Retinal pigment epithelial cell (primary cell): ENCODE measurements at regions not wholly inside any gene's neighbourhood (a gene's known extent, or its start where the extent isn't known, plus 50 kb on each side); places are given as distances from the start of the nearest gene placed in this dataset.

Source experiments
- DNase-seq: peaks from one replicate; pipeline ENCODE4 v3.0.0-alpha.2; 2010; ENCODE audit warnings: low read depth
- H3K4me3 ChIP-seq: 2 replicates; pipeline ENCODE4 v1.5.1; 2011; ENCODE audit warnings: mild to moderate bottlenecking, low read length, control low read depth, moderate library complexity
- TF ChIP-seq, protein P1 (sequence below): conservative IDR thresholded peaks from 2 replicates; pipeline ENCODE4 v1.5.1; 2011; ENCODE audit warnings: low read depth, low read length, control low read depth, inconsistent platforms

DNA sequence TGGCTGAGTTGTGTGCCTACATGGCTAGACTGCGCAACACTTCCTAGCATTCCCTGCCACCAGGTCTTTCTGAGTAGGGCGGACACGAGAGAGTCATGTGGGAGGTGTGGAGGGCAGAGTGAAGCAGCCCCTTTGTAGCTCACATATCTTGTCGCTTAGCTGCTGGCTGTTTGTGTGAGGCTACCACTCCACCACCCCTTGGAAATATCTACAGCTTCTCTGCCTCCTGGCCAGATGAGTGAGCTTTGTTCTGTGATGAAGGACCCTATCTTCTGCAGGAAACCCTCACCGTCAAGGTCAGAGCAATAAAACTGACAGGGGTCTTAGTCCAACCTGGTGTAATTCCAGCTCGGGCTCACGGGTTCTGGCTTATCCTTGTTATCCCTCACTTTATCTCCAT, 232.1 kb upstream of the ASIC2 start:
- no peak overlapping the region for H3K4me3 ChIP-seq
- DNase-seq, result no peak
- TF ChIP-seq, protein P1, sequence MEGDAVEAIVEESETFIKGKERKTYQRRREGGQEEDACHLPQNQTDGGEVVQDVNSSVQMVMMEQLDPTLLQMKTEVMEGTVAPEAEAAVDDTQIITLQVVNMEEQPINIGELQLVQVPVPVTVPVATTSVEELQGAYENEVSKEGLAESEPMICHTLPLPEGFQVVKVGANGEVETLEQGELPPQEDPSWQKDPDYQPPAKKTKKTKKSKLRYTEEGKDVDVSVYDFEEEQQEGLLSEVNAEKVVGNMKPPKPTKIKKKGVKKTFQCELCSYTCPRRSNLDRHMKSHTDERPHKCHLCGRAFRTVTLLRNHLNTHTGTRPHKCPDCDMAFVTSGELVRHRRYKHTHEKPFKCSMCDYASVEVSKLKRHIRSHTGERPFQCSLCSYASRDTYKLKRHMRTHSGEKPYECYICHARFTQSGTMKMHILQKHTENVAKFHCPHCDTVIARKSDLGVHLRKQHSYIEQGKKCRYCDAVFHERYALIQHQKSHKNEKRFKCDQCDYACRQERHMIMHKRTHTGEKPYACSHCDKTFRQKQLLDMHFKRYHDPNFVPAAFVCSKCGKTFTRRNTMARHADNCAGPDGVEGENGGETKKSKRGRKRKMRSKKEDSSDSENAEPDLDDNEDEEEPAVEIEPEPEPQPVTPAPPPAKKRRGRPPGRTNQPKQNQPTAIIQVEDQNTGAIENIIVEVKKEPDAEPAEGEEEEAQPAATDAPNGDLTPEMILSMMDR, result no peak

DNA sequence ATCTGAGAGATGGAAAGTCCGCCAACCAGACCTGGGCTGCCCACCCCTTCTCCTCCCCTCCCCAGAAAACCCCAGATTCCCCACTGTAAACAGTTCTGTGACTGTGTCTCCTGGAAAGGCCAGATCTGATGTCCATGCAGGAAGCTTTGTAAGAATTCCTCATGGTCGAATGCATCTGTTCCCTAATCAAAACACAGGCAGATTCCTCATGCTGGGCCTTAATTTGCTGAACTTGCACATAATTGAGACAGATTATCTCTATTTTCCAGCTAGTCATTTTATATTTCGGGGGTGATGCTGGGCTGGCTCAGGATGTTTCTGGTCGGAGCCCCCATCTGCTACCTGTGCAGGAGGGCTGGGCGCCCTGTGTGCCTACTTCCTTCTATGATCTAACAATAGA, 233.6 kb upstream of the ASIC2 start:
- DNase-seq, result no peak
- no peak overlapping the region for H3K4me3 ChIP-seq
- TF ChIP-seq, protein P1, result no peak

DNA sequence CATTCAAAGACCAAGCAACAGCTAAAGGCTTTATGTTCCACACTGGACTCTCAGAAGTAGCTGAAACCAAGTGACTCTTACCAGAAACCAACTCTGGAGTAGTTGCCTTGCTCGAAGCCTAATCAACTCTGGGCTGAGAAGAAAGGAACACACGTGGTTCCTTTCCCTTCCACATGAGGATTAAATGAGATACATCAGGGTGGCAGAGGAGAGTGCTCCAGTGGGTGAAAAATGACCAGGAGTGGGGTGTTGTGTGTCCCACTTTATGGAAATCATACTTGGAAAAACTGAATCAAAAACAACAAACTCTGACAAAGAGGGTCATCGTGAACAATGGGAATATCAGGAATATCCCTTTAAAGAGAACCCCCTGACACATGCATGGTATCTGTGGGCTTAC, 234.2 kb upstream of the ASIC2 start:
- no peak overlapping the region for H3K4me3 ChIP-seq
- TF ChIP-seq, protein P1, result no peak
- DNase-seq, result no peak

DNA sequence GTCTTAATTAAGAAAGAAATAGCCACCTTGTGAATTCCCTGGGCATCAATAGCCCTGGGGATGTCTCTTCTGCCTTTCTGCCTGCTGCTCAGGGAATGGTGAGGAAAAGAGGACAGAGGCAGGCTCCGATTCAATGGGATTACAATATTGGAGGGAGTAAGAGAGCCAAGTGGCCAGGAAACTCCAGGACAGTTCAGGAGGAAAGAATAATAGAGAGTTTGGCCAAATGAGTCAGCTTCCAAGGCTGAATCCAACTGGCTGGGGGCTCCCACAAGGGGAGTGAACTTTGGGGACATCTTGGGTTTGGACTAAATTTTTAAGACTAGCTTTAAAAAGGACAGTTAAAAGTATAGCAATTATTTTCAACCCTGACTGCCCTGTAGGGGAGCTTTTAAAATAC, 235.8 kb upstream of the ASIC2 start:
- no peak for DNase-seq
- H3K4me3 ChIP-seq, result no peak overlapping the region
- TF ChIP-seq, protein P1, result no peak

DNA sequence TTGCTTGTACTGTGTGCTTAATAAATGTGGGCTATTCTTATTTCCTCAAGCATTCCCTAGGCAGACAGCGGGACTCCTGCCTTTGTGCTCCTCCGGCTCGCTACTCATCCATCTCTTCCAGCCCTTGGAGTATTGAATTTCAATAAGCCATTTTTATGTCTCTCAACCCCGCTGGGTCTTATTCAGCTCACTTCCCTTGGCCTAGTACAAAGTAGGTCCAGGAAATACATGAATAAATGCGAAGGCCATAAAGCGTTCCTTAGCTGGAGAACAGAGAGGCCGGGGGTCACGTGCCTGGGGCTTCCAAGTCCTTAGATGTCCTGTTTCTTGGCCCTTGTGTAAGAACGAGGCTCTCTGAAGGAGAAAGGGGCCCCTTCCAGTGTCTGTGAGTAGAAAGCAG, 236.7 kb upstream of the ASIC2 start:
- TF ChIP-seq, protein P1, result no peak
- H3K4me3 ChIP-seq, result no peak overlapping the region
- no peak for DNase-seq

DNA sequence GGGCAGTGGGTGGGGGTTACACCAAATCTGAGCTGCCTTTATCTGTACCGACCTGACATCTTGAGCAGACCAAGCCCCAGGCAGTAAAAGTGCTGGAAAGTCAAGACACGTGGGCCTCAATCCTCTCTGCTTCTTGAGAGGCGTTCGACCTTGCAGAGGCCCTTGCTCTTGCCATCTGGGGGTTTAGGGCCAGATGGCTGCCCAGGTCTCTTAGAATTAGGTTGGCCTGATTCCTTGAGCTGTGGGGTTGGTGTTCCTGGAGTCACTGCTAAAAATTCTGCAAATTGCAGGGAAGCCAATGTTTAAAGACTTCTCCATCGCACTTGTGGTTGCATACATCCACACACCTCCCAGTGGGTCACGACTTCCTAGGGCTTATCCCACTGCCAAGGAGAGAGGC, 238.2 kb upstream of the ASIC2 start:
- no peak overlapping the region for H3K4me3 ChIP-seq
- TF ChIP-seq, protein P1, result no peak
- no peak for DNase-seq

DNA sequence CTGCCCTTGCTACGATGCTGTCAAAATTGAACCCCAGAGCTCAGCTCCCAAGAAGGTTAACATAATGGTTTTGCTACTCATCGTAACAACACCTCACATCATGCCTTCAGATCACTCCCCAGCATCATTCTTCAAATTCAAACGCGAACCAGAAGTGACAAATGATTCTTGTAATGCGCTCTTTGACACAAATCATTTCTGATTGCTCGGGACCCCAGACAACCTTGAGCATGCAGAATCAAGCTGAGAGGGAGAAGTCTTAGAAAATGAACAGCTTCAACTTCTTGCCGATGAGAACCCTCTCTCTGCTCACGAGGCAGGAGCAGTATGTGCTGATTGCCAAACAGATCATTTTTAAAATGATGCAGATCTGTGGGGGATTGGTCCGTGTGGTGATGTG, 241.0 kb upstream of the ASIC2 start:
- no peak for DNase-seq
- H3K4me3 ChIP-seq, result no peak overlapping the region
- TF ChIP-seq, protein P1, result no peak
